Glutamatergic neuron (in vitro differentiated cells): ENCODE measurements at regions not wholly inside any gene's neighbourhood (a gene's known extent, or its start where the extent isn't known, plus 50 kb on each side); places are given as distances from the start of the nearest gene placed in this dataset.
A peak's percentile ranks its signal among the peaks of the same experiment; 100 is the strongest.

Experiments used
- DNase-seq: peaks from one replicate; pipeline ENCODE4 v3.0.0; 2022
- H3K27ac Mint-ChIP-seq: one replicate; pipeline ENCODE4 v1.8.0; 2020; ENCODE audit warnings: mild to moderate bottlenecking, mixed read lengths, inconsistent platforms; ENCODE audit not compliant: unreplicated experiment
- H3K27me3 Mint-ChIP-seq: one replicate; pipeline ENCODE4 v1.8.0; 2020; ENCODE audit warnings: mild to moderate bottlenecking, moderate library complexity, mixed read lengths, inconsistent platforms; ENCODE audit not compliant: unreplicated experiment
- H3K36me3 Mint-ChIP-seq: one replicate; pipeline ENCODE4 v1.8.0; 2020; ENCODE audit warnings: mild to moderate bottlenecking, mixed read lengths, inconsistent platforms; ENCODE audit not compliant: unreplicated experiment
- H3K4me1 Mint-ChIP-seq: one replicate; pipeline ENCODE4 v1.8.0; 2020; ENCODE audit warnings: mild to moderate bottlenecking, low read depth, mixed read lengths, inconsistent platforms; ENCODE audit not compliant: unreplicated experiment
- H3K4me3 Mint-ChIP-seq: one replicate; pipeline ENCODE4 v1.8.0; 2020; ENCODE audit warnings: mild to moderate bottlenecking, mixed read lengths, inconsistent platforms; ENCODE audit not compliant: unreplicated experiment
- H3K9me3 Mint-ChIP-seq: one replicate; pipeline ENCODE4 v1.8.0; 2020; ENCODE audit warnings: mild to moderate bottlenecking, moderate library complexity, mixed read lengths, inconsistent platforms; ENCODE audit not compliant: unreplicated experiment
- CTCF ChIP-seq: fragments of 200-600 bp; sonication (generic); IDR thresholded peaks from one replicate; pipeline ENCODE4 v1.5.0; 2021; ENCODE audit not compliant: partially characterized antibody, unreplicated experiment

- no peak overlapping the region for H3K27ac Mint-ChIP-seq
- no peaks in the 10 kb centered on the region for H3K36me3 Mint-ChIP-seq
- TF ChIP-seq CTCF = peak; percentile 30
- H3K27me3 Mint-ChIP-seq = no peaks in the 10 kb centered on the region
- DNase-seq = peak; percentile 28
- no peak overlapping the region for H3K4me3 Mint-ChIP-seq
- no peaks in the 10 kb centered on the region for H3K4me1 Mint-ChIP-seq
- H3K9me3 Mint-ChIP-seq = no peaks in the 10 kb centered on the region
These were observed 57.2 kb upstream of the IRAK1BP1 start for GRCh38 chr6:78810146-78810545.

- Mint-ChIP-seq H3K9me3 (no peaks in the 10 kb centered on the region), H3K27me3 (no peaks in the 10 kb centered on the region), H3K27ac (no peak overlapping the region), H3K36me3 (no peaks in the 10 kb centered on the region), H3K4me3 (no peak overlapping the region), H3K4me1 (no peaks in the 10 kb centered on the region)
- no peak for DNase-seq
- no peak for TF ChIP-seq CTCF
These were observed 56.7 kb upstream of the IRAK1BP1 start for GRCh38 chr6:78810698-78811097.
